ENCODE measurements at regions not wholly inside any gene's neighbourhood (a gene's known extent, or its start where the extent isn't known, plus 50 kb on each side); places are given as distances from the start of the nearest gene placed in this dataset.

- TF ChIP-seq CTCF (IDR thresholded peaks at IDR 0.05) = no peak
- TF ChIP-seq POLR2AphosphoS5 (IDR thresholded peaks at IDR 0.05) = no peak
- TF ChIP-seq POLR2A (IDR thresholded peaks at IDR 0.05) = no peak
- TF ChIP-seq EP300 (IDR thresholded peaks at IDR 0.05; ENCODE audit: low read depth) = no peak
- H3K9me3 ChIP-seq = no peaks in the 10 kb centered on the region
- in situ Hi-C loops (cut with MboI; ENCODE audit: low pct_ligation_motif_present in 1 of 4, low pct_unique_long_range_greater_than_20kb in 1 of 4, low sequenced_read_pairs in 3 of 4) = no loop called here
- DNase-seq = no peak
- no peaks in the 10 kb centered on the region for H3K4me1 ChIP-seq
- WGBS, 2 donors (ENCODE audit: low coverage in 1 of 2) = 18 to 40% methylated on average over 1 of the region's 1 CpG
- no peak overlapping the region for H3K4me3 ChIP-seq
- no peak overlapping the region for H3K27ac ChIP-seq
- H3K27me3 ChIP-seq = no peaks in the 10 kb centered on the region
- H3K36me3 ChIP-seq = no peaks in the 10 kb centered on the region
- intact Hi-C loops (cut with DNase I; ENCODE audit: low total_unique reads) = no loop called here
Observed at GRCh38 chr4:45368832-45369231, 642.5 kb upstream of the GNPDA2 start.

- Histone ChIP-seq H3K27ac (no peak overlapping the region), H3K36me3 (no peaks in the 10 kb centered on the region), H3K4me1 (no peaks in the 10 kb centered on the region), H3K4me3 (no peak overlapping the region), H3K9me3 (no peaks in the 10 kb centered on the region), H3K27me3 (no peaks in the 10 kb centered on the region)
- intact Hi-C loops (cut with DNase I; ENCODE audit: low total_unique reads) = loop anchor here (5.0 kb wide), 1 partner anchor 37 kb away; no protein-coding TSS in a partner anchor
- no peak for TF ChIP-seq POLR2A (IDR thresholded peaks at IDR 0.05)
- no peak for TF ChIP-seq POLR2AphosphoS5 (IDR thresholded peaks at IDR 0.05)
- TF ChIP-seq EP300 (IDR thresholded peaks at IDR 0.05; ENCODE audit: low read depth) = no peak
- TF ChIP-seq CTCF (IDR thresholded peaks at IDR 0.05) = no peak
- in situ Hi-C loops (cut with MboI; ENCODE audit: low pct_ligation_motif_present in 1 of 4, low pct_unique_long_range_greater_than_20kb in 1 of 4, low sequenced_read_pairs in 3 of 4) = no loop called here
- DNase-seq = no peak
- WGBS, 2 donors (ENCODE audit: low coverage in 1 of 2) = 67 to 77% methylated on average over 3 of the region's 3 CpGs
Observed at GRCh38 chr4:45363931-45364330, 637.6 kb upstream of the GNPDA2 start.

- 73 to 80% methylated on average over 3 of the region's 3 CpGs for WGBS, 2 donors (ENCODE audit: low coverage in 1 of 2)
Observed at GRCh38 chr4:45358573-45359506, 632.5 kb upstream of the GNPDA2 start.

GRCh38 chr4:45353161-45353560 is 626.8 kb upstream of the GNPDA2 start:
- DNase-seq = no peak
- Histone ChIP-seq H3K27me3 (no peaks in the 10 kb centered on the region), H3K9me3 (no peaks in the 10 kb centered on the region), H3K4me1 (no peaks in the 10 kb centered on the region), H3K27ac (no peak overlapping the region), H3K36me3 (no peaks in the 10 kb centered on the region), H3K4me3 (no peak overlapping the region)
- TF ChIP-seq EP300 (IDR thresholded peaks at IDR 0.05; ENCODE audit: low read depth) (no peak), POLR2A (IDR thresholded peaks at IDR 0.05) (no peak), CTCF (IDR thresholded peaks at IDR 0.05) (no peak), POLR2AphosphoS5 (IDR thresholded peaks at IDR 0.05) (no peak)
- intact Hi-C loops (cut with DNase I; ENCODE audit: low total_unique reads) = no loop called here
- in situ Hi-C loops (cut with MboI; ENCODE audit: low pct_ligation_motif_present in 1 of 4, low pct_unique_long_range_greater_than_20kb in 1 of 4, low sequenced_read_pairs in 3 of 4) = no loop called here

More at GRCh38 chr4:45358573-45359506, 632.5 kb upstream of the GNPDA2 start:
- Histone ChIP-seq H3K36me3 (no peaks in the 10 kb centered on the region), H3K4me3 (no peak overlapping the region), H3K27ac (no peak overlapping the region), H3K9me3 (no peaks in the 10 kb centered on the region), H3K27me3 (no peaks in the 10 kb centered on the region), H3K4me1 (no peaks in the 10 kb centered on the region)
- DNase-seq = no peak
- in situ Hi-C loops (cut with MboI; ENCODE audit: low pct_ligation_motif_present in 1 of 4, low pct_unique_long_range_greater_than_20kb in 1 of 4, low sequenced_read_pairs in 3 of 4) = no loop called here
- no peak for TF ChIP-seq POLR2A (IDR thresholded peaks at IDR 0.05)
- TF ChIP-seq EP300 (IDR thresholded peaks at IDR 0.05; ENCODE audit: low read depth) = no peak
- TF ChIP-seq POLR2AphosphoS5 (IDR thresholded peaks at IDR 0.05) = no peak
- no peak for TF ChIP-seq CTCF (IDR thresholded peaks at IDR 0.05)
- intact Hi-C loops (cut with DNase I; ENCODE audit: low total_unique reads) = no loop called here
